HepG2 (cell line): ENCODE measurements at regions not wholly inside any gene's neighbourhood (a gene's known extent, or its start where the extent isn't known, plus 50 kb on each side); places are given as distances from the start of the nearest gene placed in this dataset.
A peak's percentile ranks its signal among the peaks of the same experiment; 100 is the strongest.

Experiments
- BCL6 ChIP-seq: IDR thresholded peaks from 2 replicates; pipeline ENCODE4 v1.6.1; 2016; ENCODE audit warnings: missing genetic modification reagents, missing compliant biosample characterization
- HOXA3 ChIP-seq: sonication (generic); formaldehyde crosslinking; IDR thresholded peaks from 2 replicates; pipeline ENCODE4 v1.5.0; 2020; ENCODE audit warnings: missing genetic modification reagents
- IKZF4 ChIP-seq: sonication (generic); formaldehyde crosslinking; IDR thresholded peaks from 2 replicates; pipeline ENCODE4 v1.5.1; 2020; ENCODE audit warnings: borderline replicate concordance, mild to moderate bottlenecking, low read depth, missing genetic modification reagents; ENCODE audit errors: not compliant biosample characterization
- RNF2 ChIP-seq: fragments of 450-650 bp; conservative IDR thresholded peaks from 2 replicates; pipeline ENCODE4 v1.6.1; 2016; ENCODE audit warnings: low read depth
- ZBTB7A ChIP-seq: sonication (generic); formaldehyde crosslinking; IDR thresholded peaks from 2 replicates; pipeline ENCODE4 v1.8.0; 2022; ENCODE audit warnings: mild to moderate bottlenecking, missing genetic modification reagents
- ZFP41 ChIP-seq: sonication (generic); formaldehyde crosslinking; IDR thresholded peaks from 2 replicates; pipeline ENCODE4 v1.4.0; 2020; ENCODE audit warnings: mild to moderate bottlenecking, missing genetic modification reagents, borderline replicate concordance
- ZNF772 ChIP-seq: sonication (generic); formaldehyde crosslinking; IDR thresholded peaks from 2 replicates; pipeline ENCODE4 v1.5.0; 2020; ENCODE audit warnings: mild to moderate bottlenecking, missing genetic modification reagents
- ZNF879 ChIP-seq: sonication (generic); formaldehyde crosslinking; IDR thresholded peaks from 2 replicates; pipeline ENCODE4 v1.8.1; 2023; ENCODE audit warnings: missing genetic modification reagents
- TF ChIP-seq, protein P1 (sequence below): sonication (generic); formaldehyde crosslinking; IDR thresholded peaks from 2 replicates; pipeline ENCODE4 v1.9.0; 2021; ENCODE audit warnings: mild to moderate bottlenecking, missing genetic modification reagents
- TF ChIP-seq, protein P2 (sequence below): sonication (generic); formaldehyde crosslinking; IDR thresholded peaks from 2 replicates; pipeline ENCODE4 v1.5.0; 2020; ENCODE audit warnings: mild to moderate bottlenecking, missing genetic modification reagents

DNA sequence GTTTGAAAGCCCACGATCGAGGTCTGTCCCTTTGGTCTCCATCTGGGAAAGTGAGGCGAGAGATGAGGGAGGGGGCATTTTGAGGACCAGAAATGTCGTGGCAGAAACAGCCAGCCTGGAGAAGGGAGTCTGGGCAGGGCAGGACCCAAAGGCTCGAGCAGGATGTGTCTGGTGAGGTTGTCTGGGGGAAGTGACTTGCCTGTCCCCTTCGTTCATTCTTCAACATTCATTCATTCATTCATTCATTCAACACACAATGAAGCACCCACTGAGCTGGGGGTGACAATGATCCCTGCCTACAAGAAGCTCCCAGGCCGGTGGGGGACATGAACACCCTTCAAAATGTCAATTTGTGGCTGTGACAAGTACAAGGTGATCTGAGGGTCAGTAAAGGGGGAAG is 80.5 kb downstream of the CEBPB start (continued):
- TF ChIP-seq, protein P1, sequence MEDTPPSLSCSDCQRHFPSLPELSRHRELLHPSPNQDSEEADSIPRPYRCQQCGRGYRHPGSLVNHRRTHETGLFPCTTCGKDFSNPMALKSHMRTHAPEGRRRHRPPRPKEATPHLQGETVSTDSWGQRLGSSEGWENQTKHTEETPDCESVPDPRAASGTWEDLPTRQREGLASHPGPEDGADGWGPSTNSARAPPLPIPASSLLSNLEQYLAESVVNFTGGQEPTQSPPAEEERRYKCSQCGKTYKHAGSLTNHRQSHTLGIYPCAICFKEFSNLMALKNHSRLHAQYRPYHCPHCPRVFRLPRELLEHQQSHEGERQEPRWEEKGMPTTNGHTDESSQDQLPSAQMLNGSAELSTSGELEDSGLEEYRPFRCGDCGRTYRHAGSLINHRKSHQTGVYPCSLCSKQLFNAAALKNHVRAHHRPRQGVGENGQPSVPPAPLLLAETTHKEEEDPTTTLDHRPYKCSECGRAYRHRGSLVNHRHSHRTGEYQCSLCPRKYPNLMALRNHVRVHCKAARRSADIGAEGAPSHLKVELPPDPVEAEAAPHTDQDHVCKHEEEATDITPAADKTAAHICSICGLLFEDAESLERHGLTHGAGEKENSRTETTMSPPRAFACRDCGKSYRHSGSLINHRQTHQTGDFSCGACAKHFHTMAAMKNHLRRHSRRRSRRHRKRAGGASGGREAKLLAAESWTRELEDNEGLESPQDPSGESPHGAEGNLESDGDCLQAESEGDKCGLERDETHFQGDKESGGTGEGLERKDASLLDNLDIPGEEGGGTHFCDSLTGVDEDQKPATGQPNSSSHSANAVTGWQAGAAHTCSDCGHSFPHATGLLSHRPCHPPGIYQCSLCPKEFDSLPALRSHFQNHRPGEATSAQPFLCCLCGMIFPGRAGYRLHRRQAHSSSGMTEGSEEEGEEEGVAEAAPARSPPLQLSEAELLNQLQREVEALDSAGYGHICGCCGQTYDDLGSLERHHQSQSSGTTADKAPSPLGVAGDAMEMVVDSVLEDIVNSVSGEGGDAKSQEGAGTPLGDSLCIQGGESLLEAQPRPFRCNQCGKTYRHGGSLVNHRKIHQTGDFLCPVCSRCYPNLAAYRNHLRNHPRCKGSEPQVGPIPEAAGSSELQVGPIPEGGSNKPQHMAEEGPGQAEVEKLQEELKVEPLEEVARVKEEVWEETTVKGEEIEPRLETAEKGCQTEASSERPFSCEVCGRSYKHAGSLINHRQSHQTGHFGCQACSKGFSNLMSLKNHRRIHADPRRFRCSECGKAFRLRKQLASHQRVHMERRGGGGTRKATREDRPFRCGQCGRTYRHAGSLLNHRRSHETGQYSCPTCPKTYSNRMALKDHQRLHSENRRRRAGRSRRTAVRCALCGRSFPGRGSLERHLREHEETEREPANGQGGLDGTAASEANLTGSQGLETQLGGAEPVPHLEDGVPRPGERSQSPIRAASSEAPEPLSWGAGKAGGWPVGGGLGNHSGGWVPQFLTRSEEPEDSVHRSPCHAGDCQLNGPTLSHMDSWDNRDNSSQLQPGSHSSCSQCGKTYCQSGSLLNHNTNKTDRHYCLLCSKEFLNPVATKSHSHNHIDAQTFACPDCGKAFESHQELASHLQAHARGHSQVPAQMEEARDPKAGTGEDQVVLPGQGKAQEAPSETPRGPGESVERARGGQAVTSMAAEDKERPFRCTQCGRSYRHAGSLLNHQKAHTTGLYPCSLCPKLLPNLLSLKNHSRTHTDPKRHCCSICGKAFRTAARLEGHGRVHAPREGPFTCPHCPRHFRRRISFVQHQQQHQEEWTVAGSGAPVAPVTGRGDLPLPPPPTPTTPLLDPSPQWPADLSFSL (CRISPR knock-in tag), result 0 out of 2 replicates have a peak, but pooled peaks have one; percentile 6
- TF ChIP-seq, protein P2, sequence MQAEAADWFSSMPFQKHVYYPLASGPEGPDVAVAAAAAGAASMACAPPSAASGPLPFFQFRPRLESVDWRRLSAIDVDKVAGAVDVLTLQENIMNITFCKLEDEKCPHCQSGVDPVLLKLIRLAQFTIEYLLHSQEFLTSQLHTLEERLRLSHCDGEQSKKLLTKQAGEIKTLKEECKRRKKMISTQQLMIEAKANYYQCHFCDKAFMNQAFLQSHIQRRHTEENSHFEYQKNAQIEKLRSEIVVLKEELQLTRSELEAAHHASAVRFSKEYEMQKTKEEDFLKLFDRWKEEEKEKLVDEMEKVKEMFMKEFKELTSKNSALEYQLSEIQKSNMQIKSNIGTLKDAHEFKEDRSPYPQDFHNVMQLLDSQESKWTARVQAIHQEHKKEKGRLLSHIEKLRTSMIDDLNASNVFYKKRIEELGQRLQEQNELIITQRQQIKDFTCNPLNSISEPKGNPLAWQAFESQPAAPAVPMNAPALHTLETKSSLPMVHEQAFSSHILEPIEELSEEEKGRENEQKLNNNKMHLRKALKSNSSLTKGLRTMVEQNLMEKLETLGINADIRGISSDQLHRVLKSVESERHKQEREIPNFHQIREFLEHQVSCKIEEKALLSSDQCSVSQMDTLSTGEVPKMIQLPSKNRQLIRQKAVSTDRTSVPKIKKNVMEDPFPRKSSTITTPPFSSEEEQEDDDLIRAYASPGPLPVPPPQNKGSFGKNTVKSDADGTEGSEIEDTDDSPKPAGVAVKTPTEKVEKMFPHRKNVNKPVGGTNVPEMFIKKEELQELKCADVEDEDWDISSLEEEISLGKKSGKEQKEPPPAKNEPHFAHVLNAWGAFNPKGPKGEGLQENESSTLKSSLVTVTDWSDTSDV, result no peak
- TF ChIP-seq ZNF879 (CRISPR knock-in tag) (no peak), ZNF772 (CRISPR knock-in tag) (no peak), IKZF4 (CRISPR knock-in tag) (no peak), HOXA3 (CRISPR knock-in tag) (no peak), ZBTB7A (CRISPR knock-in tag) (0 out of 2 replicates have a peak, but pooled peaks have one; percentile 8), ZFP41 (CRISPR knock-in tag) (no peak), BCL6 (CRISPR knock-in tag) (no peak), RNF2 (no peak)
- TF ChIP-seq, all 625 proteins: peak for 5
